GM23338 (cell line): ENCODE measurements at regions not wholly inside any gene's neighbourhood (a gene's known extent, or its start where the extent isn't known, plus 50 kb on each side); places are given as distances from the start of the nearest gene placed in this dataset.
"Not testable (repeated sequence)": the region's sequence is repeated elsewhere in the genome, so short reads cannot be mapped to it uniquely, and the experiment has no call there.

ENCODE experiments used
- ATAC-seq: fragments of 200-7000 bp; cut with Tn5 transposase; 3 replicates; pipeline ENCODE4 v1.9.1; 2020
- DNase-seq: peaks from one replicate; pipeline ENCODE4 v3.0.0-alpha.2; 2015; ENCODE audit warnings: low spot score
- H2AFZ ChIP-seq: fragments of 200-600 bp; sonication (generic); 2 replicates; pipeline ENCODE4 v1.8.0; 2016; ENCODE audit warnings: antibody characterized with exemption, mild to moderate bottlenecking, moderate library complexity
- H3F3A ChIP-seq: fragments of 200-600 bp; sonication (generic); replicated peaks from 2 replicates; pipeline ENCODE4 v1.8.0; 2017; ENCODE audit warnings: antibody characterized with exemption, mixed run types, low read depth
- H3K27ac ChIP-seq: fragments of 200-600 bp; sonication (generic); 2 replicates; pipeline ENCODE4 v1.6.1; 2016; ENCODE audit warnings: low read depth
- H3K27me3 ChIP-seq: fragments of 200-600 bp; sonication (generic); 2 replicates; pipeline ENCODE4 v1.8.0; 2016; ENCODE audit warnings: mild to moderate bottlenecking, mixed run types, moderate library complexity; ENCODE audit not compliant: insufficient read depth
- H3K36me3 ChIP-seq: fragments of 200-600 bp; sonication (generic); 2 replicates; pipeline ENCODE4 v1.8.0; 2016; ENCODE audit warnings: mild to moderate bottlenecking; ENCODE audit not compliant: insufficient read depth
- H3K4me1 ChIP-seq: fragments of 200-600 bp; sonication (generic); 2 replicates; pipeline ENCODE4 v1.8.0; 2016; ENCODE audit warnings: mild to moderate bottlenecking, moderate library complexity; ENCODE audit not compliant: insufficient read depth
- H3K4me2 ChIP-seq: fragments of 200-600 bp; sonication (generic); 2 replicates; pipeline ENCODE4 v1.7.1; 2017; ENCODE audit warnings: mixed run types
- H3K4me3 ChIP-seq: fragments of 200-600 bp; sonication (generic); 2 replicates; pipeline ENCODE4 v1.6.1; 2016; ENCODE audit warnings: mixed run types
- H3K79me2 ChIP-seq: fragments of 200-600 bp; sonication (generic); replicated peaks from 2 replicates; pipeline ENCODE4 v1.8.0; 2017; ENCODE audit warnings: mild to moderate bottlenecking; ENCODE audit not compliant: insufficient read depth
- H3K9me2 ChIP-seq: fragments of 200-600 bp; sonication (generic); 2 replicates; pipeline ENCODE4 v1.8.0; 2017; ENCODE audit not compliant: insufficient read depth
- H4K20me1 ChIP-seq: fragments of 200-600 bp; sonication (generic); replicated peaks from 2 replicates; pipeline ENCODE4 v1.8.0; 2017; ENCODE audit warnings: mild to moderate bottlenecking; ENCODE audit not compliant: insufficient read depth
- H3K27ac Mint-ChIP-seq: 2 replicates; pipeline ENCODE4 v1.8.0; 2020; ENCODE audit warnings: inconsistent platforms, mild to moderate bottlenecking, moderate library complexity, mixed read lengths
- H3K27me3 Mint-ChIP-seq: 3 replicates; pipeline ENCODE4 v1.8.0; 2022; ENCODE audit warnings: low read depth, mild to moderate bottlenecking, moderate library complexity, mixed read lengths, inconsistent platforms; ENCODE audit not compliant: insufficient read depth, poor library complexity
- H3K36me3 Mint-ChIP-seq: 3 replicates; pipeline ENCODE4 v1.8.0; 2021; ENCODE audit warnings: low read depth, mild to moderate bottlenecking, inconsistent platforms, moderate library complexity, mixed read lengths
- H3K4me1 Mint-ChIP-seq: 3 replicates; pipeline ENCODE4 v1.8.0; 2020; ENCODE audit warnings: mild to moderate bottlenecking, inconsistent platforms, mixed read lengths
- H3K4me3 Mint-ChIP-seq: 3 replicates; pipeline ENCODE4 v1.8.0; 2021; ENCODE audit warnings: moderate library complexity, mild to moderate bottlenecking, inconsistent platforms, mixed read lengths
- H3K9me3 Mint-ChIP-seq: 3 replicates; pipeline ENCODE4 v1.8.0; 2020; ENCODE audit warnings: moderate library complexity, mild to moderate bottlenecking, inconsistent platforms, mixed read lengths
- CREB1 ChIP-seq: fragments of 250-450 bp; sonication (Bioruptor Pico); IDR thresholded peaks from 2 replicates; pipeline ENCODE4 v1.5.0; 2020; ENCODE audit warnings: low read depth, mild to moderate bottlenecking, moderate library complexity
- ETS1 ChIP-seq: IDR thresholded peaks from 2 replicates; pipeline ENCODE4 v1.6.1; 2016; ENCODE audit warnings: antibody characterized with exemption
- ZNF331 ChIP-seq: fragments of 250-450 bp; sonication (Bioruptor Pico); IDR thresholded peaks from 2 replicates; pipeline ENCODE4 v1.5.0; 2020; ENCODE audit warnings: low read depth, mild to moderate bottlenecking, moderate library complexity
- TF ChIP-seq, protein P1 (sequence below), 2 experiments: fragments of 200-600 bp in 1 of 2; sonication (generic) in 1 of 2; conservative IDR thresholded peaks; 2 replicates each; pipeline versions ENCODE4 v1.5.1 to v1.6.1; 2016 to 2017; ENCODE audit warnings: antibody characterized with exemption in 2 of 2, low read depth in 2 of 2, mild to moderate bottlenecking in 2 of 2, moderate library complexity in 1 of 2

- Histone ChIP-seq H2AFZ (no peak overlapping the region), H4K20me1 (no peaks in the 10 kb centered on the region), H3K79me2 (no peaks in the 10 kb centered on the region), H3K4me1 (no peaks in the 10 kb centered on the region), H3K27ac (no peak overlapping the region), H3F3A (no peaks in the 10 kb centered on the region), H3K36me3 (no peaks in the 10 kb centered on the region), H3K27me3 (no peaks in the 10 kb centered on the region), H3K4me3 (no peak overlapping the region), H3K4me2 (no peak overlapping the region), H3K9me2 (no peaks in the 10 kb centered on the region)
- H3K4me1 Mint-ChIP-seq: peaks cover 15% of the 10 kb centered on the region
- no peak for DNase-seq
- peaks cover 4% of the 10 kb centered on the region for H3K27me3 Mint-ChIP-seq
- no peak for TF ChIP-seq ZNF331
- TF ChIP-seq, protein P1, sequence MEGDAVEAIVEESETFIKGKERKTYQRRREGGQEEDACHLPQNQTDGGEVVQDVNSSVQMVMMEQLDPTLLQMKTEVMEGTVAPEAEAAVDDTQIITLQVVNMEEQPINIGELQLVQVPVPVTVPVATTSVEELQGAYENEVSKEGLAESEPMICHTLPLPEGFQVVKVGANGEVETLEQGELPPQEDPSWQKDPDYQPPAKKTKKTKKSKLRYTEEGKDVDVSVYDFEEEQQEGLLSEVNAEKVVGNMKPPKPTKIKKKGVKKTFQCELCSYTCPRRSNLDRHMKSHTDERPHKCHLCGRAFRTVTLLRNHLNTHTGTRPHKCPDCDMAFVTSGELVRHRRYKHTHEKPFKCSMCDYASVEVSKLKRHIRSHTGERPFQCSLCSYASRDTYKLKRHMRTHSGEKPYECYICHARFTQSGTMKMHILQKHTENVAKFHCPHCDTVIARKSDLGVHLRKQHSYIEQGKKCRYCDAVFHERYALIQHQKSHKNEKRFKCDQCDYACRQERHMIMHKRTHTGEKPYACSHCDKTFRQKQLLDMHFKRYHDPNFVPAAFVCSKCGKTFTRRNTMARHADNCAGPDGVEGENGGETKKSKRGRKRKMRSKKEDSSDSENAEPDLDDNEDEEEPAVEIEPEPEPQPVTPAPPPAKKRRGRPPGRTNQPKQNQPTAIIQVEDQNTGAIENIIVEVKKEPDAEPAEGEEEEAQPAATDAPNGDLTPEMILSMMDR (conservative IDR thresholded peaks at IDR 0.05; ENCODE audit: low read depth in 2 of 2): no peak
- H3K9me3 Mint-ChIP-seq: peaks cover 30% of the 10 kb centered on the region
- no peak for ATAC-seq
- peaks cover 17% of the 10 kb centered on the region for H3K36me3 Mint-ChIP-seq
- no peak overlapping the region for H3K27ac Mint-ChIP-seq
- H3K4me3 Mint-ChIP-seq: no peak overlapping the region
These were observed 130.2 kb upstream of the SULF2 start for GRCh38 chr20:47915495-47915894.

- Histone ChIP-seq H3K9me2 (no peaks in the 10 kb centered on the region), H3K27me3 (no peaks in the 10 kb centered on the region), H4K20me1 (no peaks in the 10 kb centered on the region), H3K27ac (no peak overlapping the region), H2AFZ (no peak overlapping the region), H3F3A (no peaks in the 10 kb centered on the region), H3K4me2 (no peak overlapping the region), H3K79me2 (no peaks in the 10 kb centered on the region), H3K36me3 (no peaks in the 10 kb centered on the region), H3K4me3 (no peak overlapping the region), H3K4me1 (no peaks in the 10 kb centered on the region)
- Mint-ChIP-seq H3K4me1 (peaks cover 15% of the 10 kb centered on the region), H3K36me3 (peaks cover 17% of the 10 kb centered on the region), H3K27ac (no peak overlapping the region), H3K9me3 (peaks cover 30% of the 10 kb centered on the region), H3K27me3 (peaks cover 4% of the 10 kb centered on the region), H3K4me3 (no peak overlapping the region)
- TF ChIP-seq ZNF331 (no peak), CREB1 (CRISPR knock-in tag) (no peak), ETS1 (no peak)
- TF ChIP-seq, protein P1 (conservative IDR thresholded peaks at IDR 0.05; ENCODE audit: low read depth in 2 of 2): no peak
- no peak for ATAC-seq
- DNase-seq: no peak
These were observed 129.5 kb upstream of the SULF2 start for GRCh38 chr20:47914792-47915191.

DNA sequence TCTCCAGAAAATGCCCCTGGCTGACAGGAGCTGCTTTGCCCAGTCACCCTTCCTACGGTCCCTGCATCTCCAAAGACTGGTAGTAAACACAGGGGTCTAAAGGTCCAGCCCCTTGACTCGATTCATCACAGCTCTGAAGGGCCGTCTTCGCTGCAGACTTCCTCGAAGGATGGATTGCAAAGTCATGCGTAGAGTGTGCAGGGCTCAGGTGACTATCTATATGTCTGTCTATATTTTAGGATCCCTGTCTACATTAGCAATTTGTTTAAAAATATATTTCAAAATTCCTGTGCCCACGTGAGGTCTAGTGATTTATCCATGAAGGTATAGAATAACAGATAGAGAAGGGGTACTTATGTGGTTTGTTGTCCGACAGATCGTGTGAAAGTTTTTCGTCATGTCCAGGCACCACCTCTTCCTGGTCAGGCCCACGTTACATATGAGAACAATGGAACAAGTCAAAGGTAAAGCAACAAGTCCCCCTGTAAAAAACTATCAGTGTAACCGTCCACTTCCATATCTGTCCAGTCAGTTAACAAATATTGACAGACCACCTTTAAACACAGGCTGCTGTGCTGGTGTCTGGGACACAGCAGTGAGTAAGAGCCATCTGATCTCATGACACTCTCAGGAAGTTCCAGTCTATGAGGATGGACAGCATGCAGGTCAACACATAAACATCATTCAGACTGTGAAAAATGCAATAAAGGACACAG, 127.7 kb upstream of the SULF2 start:
- not testable (repeated sequence) for H3K4me3 Mint-ChIP-seq, DNase-seq, H3K36me3 ChIP-seq, H3K9me2 ChIP-seq, H3F3A ChIP-seq, H3K4me1 ChIP-seq, H3K27ac ChIP-seq, H3K79me2 ChIP-seq, H3K4me2 ChIP-seq, H4K20me1 ChIP-seq, H3K27me3 Mint-ChIP-seq, H3K27me3 ChIP-seq, H3K4me3 ChIP-seq, ATAC-seq, H3K27ac Mint-ChIP-seq, H2AFZ ChIP-seq
- H3K4me1 Mint-ChIP-seq: peaks cover 15% of the 10 kb centered on the region
- H3K9me3 Mint-ChIP-seq: peaks cover 19% of the 10 kb centered on the region
- H3K36me3 Mint-ChIP-seq: peaks cover 15% of the 10 kb centered on the region

GRCh38 chr20:47912165-47912564, 126.9 kb upstream of the SULF2 start:
- not testable (repeated sequence) for H3K9me2 ChIP-seq, H3K79me2 ChIP-seq, H3K4me1 ChIP-seq, H3K27me3 ChIP-seq, DNase-seq, H3K36me3 ChIP-seq, H3K4me3 Mint-ChIP-seq, H3K36me3 Mint-ChIP-seq, H4K20me1 ChIP-seq, H3K27ac ChIP-seq, H3F3A ChIP-seq, H3K4me2 ChIP-seq, H3K27me3 Mint-ChIP-seq, H2AFZ ChIP-seq, H3K4me3 ChIP-seq
- H3K9me3 Mint-ChIP-seq: peaks cover 12% of the 10 kb centered on the region
- peaks cover 15% of the 10 kb centered on the region for H3K4me1 Mint-ChIP-seq
- ATAC-seq: peak; percentile 48
- H3K27ac Mint-ChIP-seq: 0 out of 2 replicates have a peak overlapping the region, but pooled peaks have one; percentile 7
